Right atrium auricular region (tissue), 2 donors: ENCODE measurements at regions not wholly inside any gene's neighbourhood (a gene's known extent, or its start where the extent isn't known, plus 50 kb on each side); places are given as distances from the start of the nearest gene placed in this dataset.
"Not testable (repeated sequence)": the region's sequence is repeated elsewhere in the genome, so short reads cannot be mapped to it uniquely, and the experiment has no call there.

Experiments used
- DNase-seq: peaks from one replicate; pipeline ENCODE4 v3.0.0-alpha.2; 2019; ENCODE audit warnings: low spot score
- H3K27ac ChIP-seq, 2 donors: fragments of 200-600 bp; sonication (generic); 1 replicate in 1 of 2; 2 replicates in 1 of 2; pipeline ENCODE4 v1.5.1; 2016 to 2019
- H3K27me3 ChIP-seq, 2 donors: fragments of 200-600 bp; sonication (generic); one replicate each; pipeline versions ENCODE4 v1.5.1 to v1.6.0; 2017 to 2019
- H3K36me3 ChIP-seq: fragments of 200-600 bp; sonication (generic); one replicate; pipeline ENCODE4 v1.5.1; 2016
- H3K4me1 ChIP-seq, 2 donors: fragments of 200-600 bp; sonication (generic); one replicate each; pipeline versions ENCODE4 v1.5.1 to v1.6.0; 2017 to 2019
- H3K4me3 ChIP-seq, 2 donors: fragments of 200-600 bp; sonication (generic); 1 replicate in 1 of 2; 2 replicates in 1 of 2; pipeline ENCODE4 v1.5.1; 2017 to 2019; ENCODE audit warnings: mild to moderate bottlenecking in 1 of 2, moderate library complexity in 1 of 2
- H3K9me3 ChIP-seq, 2 donors: fragments of 200-600 bp; sonication (generic); one replicate each; pipeline ENCODE4 v1.5.1; 2019
- CTCF ChIP-seq, 2 donors: fragments of 200-600 bp; sonication (generic); IDR thresholded peaks; one replicate each; pipeline ENCODE4 v1.5.1; 2019; ENCODE audit warnings: antibody characterized with exemption in 2 of 2

GRCh38 chr7:115329006-115329405, 407.1 kb downstream of the MDFIC start:
- TF ChIP-seq CTCF (IDR thresholded peaks at IDR 0.05) = no peak
- H3K27me3 ChIP-seq = no peaks in the 10 kb centered on the region

GRCh38 chr7:115328018-115328417, 406.1 kb downstream of the MDFIC start:
- no peak overlapping the region for H3K4me3 ChIP-seq
- H3K36me3 ChIP-seq = no peaks in the 10 kb centered on the region
- H3K27ac ChIP-seq = no peak overlapping the region
- TF ChIP-seq CTCF (IDR thresholded peaks at IDR 0.05) = no peak
- H3K9me3 ChIP-seq = no peaks in the 10 kb centered on the region
- no peaks in the 10 kb centered on the region for H3K27me3 ChIP-seq
- H3K4me1 ChIP-seq = no peaks in the 10 kb centered on the region
- no peak for DNase-seq

More at GRCh38 chr7:115329006-115329405, 407.1 kb downstream of the MDFIC start:
- Histone ChIP-seq H3K4me1 (no peaks in the 10 kb centered on the region), H3K36me3 (no peaks in the 10 kb centered on the region), H3K4me3 (no peak overlapping the region), H3K9me3 (no peaks in the 10 kb centered on the region), H3K27ac (no peak overlapping the region)
- DNase-seq = no peak

- H3K27ac ChIP-seq = no peak overlapping the region
- H3K27me3 ChIP-seq = no peaks in the 10 kb centered on the region
- H3K4me3 ChIP-seq = no peak overlapping the region
- no peaks in the 10 kb centered on the region for H3K36me3 ChIP-seq
- H3K9me3 ChIP-seq = no peaks in the 10 kb centered on the region
- no peak for TF ChIP-seq CTCF (IDR thresholded peaks at IDR 0.05)
- no peaks in the 10 kb centered on the region for H3K4me1 ChIP-seq
- DNase-seq = no peak
Measured at GRCh38 chr7:115327326-115327725, 405.4 kb downstream of the MDFIC start.

GRCh38 chr7:115319541-115319940, 397.6 kb downstream of the MDFIC start:
- Histone ChIP-seq H3K9me3 (no peaks in the 10 kb centered on the region), H3K27ac (no peak overlapping the region), H3K36me3 (no peaks in the 10 kb centered on the region), H3K27me3 (no peaks in the 10 kb centered on the region), H3K4me1 (no peaks in the 10 kb centered on the region), H3K4me3 (no peak overlapping the region)
- TF ChIP-seq CTCF (IDR thresholded peaks at IDR 0.05) = no peak
- DNase-seq = no peak

GRCh38 chr7:115310316-115310715, 388.4 kb downstream of the MDFIC start:
- not testable (repeated sequence) for H3K36me3 ChIP-seq, DNase-seq, H3K27me3 ChIP-seq, H3K27ac ChIP-seq, H3K9me3 ChIP-seq, H3K4me1 ChIP-seq, H3K4me3 ChIP-seq

- H3K27me3 ChIP-seq = no peaks in the 10 kb centered on the region
- no peak for TF ChIP-seq CTCF (IDR thresholded peaks at IDR 0.05)
- no peak overlapping the region for H3K27ac ChIP-seq
- no peaks in the 10 kb centered on the region for H3K9me3 ChIP-seq
- no peaks in the 10 kb centered on the region for H3K36me3 ChIP-seq
- no peak overlapping the region for H3K4me3 ChIP-seq
- H3K4me1 ChIP-seq = no peaks in the 10 kb centered on the region
- no peak for DNase-seq
Measured at GRCh38 chr7:115306586-115306985, 384.7 kb downstream of the MDFIC start.
